NCI-H187 (cell line): ENCODE measurements at regions not wholly inside any gene's neighbourhood (a gene's known extent, or its start where the extent isn't known, plus 50 kb on each side); places are given as distances from the start of the nearest gene placed in this dataset.

Experiments used
- DNase-seq, 2 experiments: peaks; one replicate each; lab custom pipeline; 2025; lab: John Stamatoyannopoulos, UW

- DNase-seq = peak; percentile 77 to 78
Measured at GRCh38 chr13:99436686-99437416, 64.4 kb upstream of the TM9SF2 start.

- DNase-seq = peak in 1 of 2 experiments; percentile 56
Measured at GRCh38 chr13:99439048-99439447, 62.2 kb upstream of the TM9SF2 start.

GRCh38 chr13:99439850-99440604 is 61.2 kb upstream of the TM9SF2 start:
- no peak for DNase-seq

GRCh38 chr13:99442273-99442895 is 58.9 kb upstream of the TM9SF2 start:
- DNase-seq = peak in 1 of 2 experiments; percentile 36

GRCh38 chr13:99446242-99446641 is 55.0 kb upstream of the TM9SF2 start:
- DNase-seq = no peak

- no peak for DNase-seq
Measured at GRCh38 chr13:99448546-99448945, 52.7 kb upstream of the TM9SF2 start.

- DNase-seq = no peak
Measured at GRCh38 chr13:99450416-99450815, 50.9 kb upstream of the TM9SF2 start.
